Omental fat pad (tissue), 3 donors: ENCODE measurements at regions not wholly inside any gene's neighbourhood (a gene's known extent, or its start where the extent isn't known, plus 50 kb on each side); places are given as distances from the start of the nearest gene placed in this dataset.

ENCODE experiments used
- ATAC-seq: fragments of 150-250 bp; one replicate; pipeline ENCODE4 v1.9.1; 2016; ENCODE audit warnings: mild to moderate bottlenecking, moderate library complexity; ENCODE audit not compliant: low FRiP score
- DNase-seq: peaks from one replicate; pipeline ENCODE4 v3.0.0-alpha.2; 2019; ENCODE audit warnings: low spot score
- CTCF ChIP-seq, 3 donors: fragments of 450-650 bp; IDR thresholded peaks; one replicate each; pipeline ENCODE4 v1.5.1; 2016 to 2017; ENCODE audit warnings: antibody characterized with exemption in 3 of 3, mild to moderate bottlenecking in 3 of 3, moderate library complexity in 2 of 3

GRCh38 chr1:62978741-62979140 lies 194.8 kb downstream of the ATG4C start:
- ATAC-seq (no peak), DNase-seq (no peak)
- TF ChIP-seq CTCF (IDR thresholded peaks at IDR 0.05), result no peak

- TF ChIP-seq CTCF (IDR thresholded peaks at IDR 0.05), result no peak
- ATAC-seq (no peak), DNase-seq (no peak)
Observed at GRCh38 chr1:62981434-62981833, 197.5 kb downstream of the ATG4C start.

- TF ChIP-seq CTCF (IDR thresholded peaks at IDR 0.05), result no peak
- DNase-seq (no peak), ATAC-seq (no peak)
Observed at GRCh38 chr1:62988867-62989266, 204.9 kb downstream of the ATG4C start.

GRCh38 chr1:62989497-62989896 lies 205.6 kb downstream of the ATG4C start:
- ATAC-seq, result no peak
- no peak for TF ChIP-seq CTCF (IDR thresholded peaks at IDR 0.05)
- DNase-seq, result no peak

- DNase-seq (no peak), ATAC-seq (no peak)
- TF ChIP-seq CTCF (IDR thresholded peaks at IDR 0.05), result no peak
Observed at GRCh38 chr1:62991152-62991551, 207.2 kb downstream of the ATG4C start.

- TF ChIP-seq CTCF (IDR thresholded peaks at IDR 0.05), result no peak
- DNase-seq, result no peak
- no peak for ATAC-seq
Observed at GRCh38 chr1:62993844-62994243, 209.9 kb downstream of the ATG4C start.

- no peak for TF ChIP-seq CTCF (IDR thresholded peaks at IDR 0.05)
- ATAC-seq (no peak), DNase-seq (no peak)
Observed at GRCh38 chr1:62995173-62995572, 211.2 kb downstream of the ATG4C start.
